ENCODE measurements at regions not wholly inside any gene's neighbourhood (a gene's known extent, or its start where the extent isn't known, plus 50 kb on each side); places are given as distances from the start of the nearest gene placed in this dataset.
"Not testable (repeated sequence)": the region's sequence is repeated elsewhere in the genome, so short reads cannot be mapped to it uniquely, and the experiment has no call there.

DNA sequence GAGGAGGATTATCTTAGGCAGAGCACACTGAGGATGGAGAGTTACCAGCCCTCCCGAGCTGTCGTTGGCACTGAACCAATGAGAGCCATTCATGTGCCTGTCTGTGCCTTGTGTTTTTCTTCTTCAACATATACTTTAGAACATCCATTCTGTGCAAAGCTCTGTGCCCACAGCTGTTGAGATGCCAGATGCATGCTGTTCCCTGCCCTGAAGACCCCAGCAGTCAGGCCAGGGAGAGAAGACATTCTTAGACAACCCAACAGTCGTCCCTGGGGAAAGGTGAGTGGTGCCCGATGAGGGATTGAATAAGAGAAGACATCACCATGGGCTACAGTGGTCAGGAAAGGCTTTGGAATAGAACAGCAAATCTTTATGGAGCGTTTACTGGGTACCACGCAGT lies 114.1 kb downstream of the NRN1 start:
- Histone ChIP-seq H3K4me3 (no peak overlapping the region), H3K4me1 (ENCODE audit: control insufficient read depth in 1 of 2, low read depth in 2 of 2) (no peaks in the 10 kb centered on the region), H3K9me3 (no peaks in the 10 kb centered on the region), H3K27ac (no peak overlapping the region), H3K27me3 (replicated peaks; ENCODE audit: insufficient read depth) (no peaks in the 10 kb centered on the region), H3K36me3 (no peaks in the 10 kb centered on the region)
- no peak for DNase-seq (ENCODE audit: low spot score)
- no peak for TF ChIP-seq CTCF (IDR thresholded peaks at IDR 0.05)
- ATAC-seq (ENCODE audit: insufficient number of reproducible peaks, low FRiP score, low read depth): no peak

DNA sequence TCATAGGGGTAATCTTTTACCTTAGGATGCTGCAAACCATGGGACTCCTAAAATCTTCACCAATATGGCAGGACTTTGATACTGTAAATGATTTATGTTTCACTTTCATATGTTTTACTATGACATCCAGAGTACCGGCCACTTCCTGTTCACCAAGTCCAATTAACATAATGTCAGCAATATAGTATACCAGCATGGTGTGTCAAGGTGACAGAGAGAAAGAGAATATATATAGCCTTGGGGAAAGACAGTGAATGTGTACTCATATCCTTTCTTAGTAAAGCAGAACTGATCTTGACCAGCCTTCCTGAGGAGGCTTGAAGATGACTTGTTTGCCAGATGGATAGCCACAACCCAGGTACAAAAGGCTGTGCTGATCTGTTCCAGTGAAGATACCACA lies 127.9 kb downstream of the NRN1 start:
- Histone ChIP-seq H3K4me3 (no peak overlapping the region), H3K27me3 (replicated peaks; ENCODE audit: insufficient read depth) (no peaks in the 10 kb centered on the region), H3K27ac (no peak overlapping the region), H3K36me3 (no peaks in the 10 kb centered on the region), H3K4me1 (ENCODE audit: control insufficient read depth in 1 of 2, low read depth in 2 of 2) (no peaks in the 10 kb centered on the region), H3K9me3 (no peaks in the 10 kb centered on the region)
- ATAC-seq (ENCODE audit: insufficient number of reproducible peaks, low FRiP score, low read depth) (no peak), DNase-seq (ENCODE audit: low spot score) (no peak)
- no peak for TF ChIP-seq CTCF (IDR thresholded peaks at IDR 0.05)

GRCh38 chr6:5876076-5876475 lies 130.6 kb downstream of the NRN1 start:
- H3K9me3 ChIP-seq: no peaks in the 10 kb centered on the region
- no peak overlapping the region for H3K27ac ChIP-seq
- H3K36me3 ChIP-seq: no peaks in the 10 kb centered on the region
- H3K4me3 ChIP-seq: no peak overlapping the region
- DNase-seq (ENCODE audit: low spot score) (no peak), ATAC-seq (ENCODE audit: insufficient number of reproducible peaks, low FRiP score, low read depth) (no peak)
- no peak for TF ChIP-seq CTCF (IDR thresholded peaks at IDR 0.05)
- H3K27me3 ChIP-seq (replicated peaks; ENCODE audit: insufficient read depth): no peaks in the 10 kb centered on the region
- no peaks in the 10 kb centered on the region for H3K4me1 ChIP-seq (ENCODE audit: control insufficient read depth in 1 of 2, low read depth in 2 of 2)

- not testable (repeated sequence) for DNase-seq (ENCODE audit: low spot score); H3K36me3 ChIP-seq; H3K9me3 ChIP-seq; H3K27me3 ChIP-seq (replicated peaks; ENCODE audit: insufficient read depth); H3K4me1 ChIP-seq (ENCODE audit: control insufficient read depth in 1 of 2, low read depth in 2 of 2); H3K27ac ChIP-seq; ATAC-seq (ENCODE audit: insufficient number of reproducible peaks, low FRiP score, low read depth); H3K4me3 ChIP-seq
Measured at GRCh38 chr6:5873976-5874375, 132.7 kb downstream of the NRN1 start.

GRCh38 chr6:5871296-5871695 lies 135.4 kb downstream of the NRN1 start:
- Histone ChIP-seq H3K9me3 (no peaks in the 10 kb centered on the region), H3K27me3 (replicated peaks; ENCODE audit: insufficient read depth) (no peaks in the 10 kb centered on the region), H3K4me1 (ENCODE audit: control insufficient read depth in 1 of 2, low read depth in 2 of 2) (no peaks in the 10 kb centered on the region), H3K27ac (no peak overlapping the region), H3K36me3 (no peaks in the 10 kb centered on the region), H3K4me3 (no peak overlapping the region)
- no peak for TF ChIP-seq CTCF (IDR thresholded peaks at IDR 0.05)
- DNase-seq (ENCODE audit: low spot score): no peak
- no peak for ATAC-seq (ENCODE audit: insufficient number of reproducible peaks, low FRiP score, low read depth)

DNA sequence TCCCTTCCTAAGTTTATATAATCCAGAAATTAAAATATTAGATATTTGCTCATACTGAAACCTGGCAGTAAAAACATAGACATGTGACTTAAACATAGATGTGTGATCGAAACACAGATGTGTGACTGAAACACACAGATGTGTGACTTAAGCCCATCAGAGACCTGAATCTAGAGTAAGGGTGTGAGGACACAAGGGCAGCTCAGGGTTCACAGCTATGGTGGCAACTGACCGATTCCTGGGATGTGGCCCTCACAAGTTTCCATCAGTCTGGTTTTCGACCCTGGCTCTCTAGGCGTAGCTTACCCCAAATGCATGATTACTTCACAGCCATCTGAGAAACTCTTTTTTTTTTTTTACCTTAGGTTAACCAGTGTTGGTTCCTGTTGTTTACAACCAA lies 137.0 kb downstream of the NRN1 start:
- Histone ChIP-seq H3K4me1 (ENCODE audit: control insufficient read depth in 1 of 2, low read depth in 2 of 2) (no peaks in the 10 kb centered on the region), H3K9me3 (peaks cover 3% of the 10 kb centered on the region), H3K27ac (no peak overlapping the region), H3K27me3 (replicated peaks; ENCODE audit: insufficient read depth) (no peaks in the 10 kb centered on the region), H3K36me3 (no peaks in the 10 kb centered on the region), H3K4me3 (no peak overlapping the region)
- TF ChIP-seq CTCF (IDR thresholded peaks at IDR 0.05): no peak
- DNase-seq (ENCODE audit: low spot score) (no peak), ATAC-seq (ENCODE audit: insufficient number of reproducible peaks, low FRiP score, low read depth) (no peak)

Measured in thoracic aorta (tissue), 2 donors.